ENCODE measurements at regions not wholly inside any gene's neighbourhood (a gene's known extent, or its start where the extent isn't known, plus 50 kb on each side); places are given as distances from the start of the nearest gene placed in this dataset.
"Not testable (repeated sequence)": the region's sequence is repeated elsewhere in the genome, so short reads cannot be mapped to it uniquely, and the experiment has no call there.

DNA sequence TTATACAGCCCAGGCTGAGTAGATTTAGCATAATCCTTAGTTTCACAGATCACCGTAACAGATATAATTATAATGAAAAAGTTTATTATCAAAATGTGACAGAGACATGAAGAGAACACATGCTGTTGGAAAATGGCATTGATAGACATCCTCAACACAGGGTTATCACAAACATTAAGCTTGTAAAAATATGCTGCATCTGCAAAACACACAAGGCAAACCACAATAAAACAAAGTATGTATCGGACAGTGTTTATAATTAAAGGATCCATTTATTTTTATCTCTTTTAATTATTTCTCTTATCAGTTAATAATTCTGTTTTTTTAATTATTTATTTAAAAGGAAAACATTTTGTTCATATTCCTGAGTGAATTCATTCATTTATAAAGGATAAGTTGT, 829.9 kb upstream of the CDH9 start:
- no peak for DNase-seq (ENCODE audit: low read depth in 4 of 4, low spot score in 2 of 4)

- no peak for DNase-seq (ENCODE audit: low read depth in 4 of 4, low spot score in 2 of 4)
Measured at GRCh38 chr5:27855491-27855890, 817.1 kb upstream of the CDH9 start.

- no peak for DNase-seq (ENCODE audit: low read depth in 4 of 4, low spot score in 2 of 4)
Measured at GRCh38 chr5:27854243-27854852, 816.0 kb upstream of the CDH9 start.

GRCh38 chr5:27845248-27845647, 806.9 kb upstream of the CDH9 start:
- no peak for DNase-seq (ENCODE audit: low read depth in 4 of 4, low spot score in 2 of 4)

DNA sequence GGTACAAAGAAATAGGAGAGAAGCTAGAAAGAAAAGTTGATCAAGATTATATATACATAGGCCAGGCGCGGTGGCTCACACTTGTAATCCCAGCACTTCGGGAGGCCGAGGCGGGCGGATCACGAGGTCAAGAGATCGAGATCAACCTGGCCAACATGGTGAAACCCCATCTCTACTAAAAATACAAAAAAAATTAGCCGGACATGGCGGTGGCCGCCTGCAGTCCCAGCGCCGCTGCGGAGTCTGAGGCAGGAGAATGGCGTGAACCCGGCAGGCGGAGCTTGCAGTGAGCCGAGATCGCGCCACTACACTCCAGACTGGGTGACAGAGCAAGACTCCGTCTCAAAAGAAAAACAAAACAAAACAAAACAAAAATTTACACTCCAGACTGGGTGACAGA, 798.3 kb upstream of the CDH9 start:
- not testable (repeated sequence) for DNase-seq (ENCODE audit: low read depth in 4 of 4, low spot score in 2 of 4)

DNA sequence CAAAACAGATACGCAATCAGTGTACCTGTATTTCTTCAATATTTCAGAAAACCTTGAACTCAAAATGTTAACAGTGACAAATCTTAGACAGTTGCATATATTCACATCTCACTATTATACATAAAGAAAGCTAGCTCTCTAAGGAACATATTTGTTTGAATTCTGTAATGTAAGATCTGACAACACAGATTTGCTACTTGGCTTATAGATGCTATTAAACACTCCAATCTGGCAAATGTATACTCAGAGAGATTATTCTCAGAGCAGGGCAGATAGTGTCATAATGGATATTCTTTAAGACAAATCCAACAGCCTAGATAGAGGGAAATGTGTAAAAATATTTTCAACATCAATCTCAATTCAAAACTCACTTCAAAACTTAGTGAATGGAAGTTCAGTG, 794.5 kb upstream of the CDH9 start:
- DNase-seq (ENCODE audit: low read depth in 4 of 4, low spot score in 2 of 4): no peak

DNA sequence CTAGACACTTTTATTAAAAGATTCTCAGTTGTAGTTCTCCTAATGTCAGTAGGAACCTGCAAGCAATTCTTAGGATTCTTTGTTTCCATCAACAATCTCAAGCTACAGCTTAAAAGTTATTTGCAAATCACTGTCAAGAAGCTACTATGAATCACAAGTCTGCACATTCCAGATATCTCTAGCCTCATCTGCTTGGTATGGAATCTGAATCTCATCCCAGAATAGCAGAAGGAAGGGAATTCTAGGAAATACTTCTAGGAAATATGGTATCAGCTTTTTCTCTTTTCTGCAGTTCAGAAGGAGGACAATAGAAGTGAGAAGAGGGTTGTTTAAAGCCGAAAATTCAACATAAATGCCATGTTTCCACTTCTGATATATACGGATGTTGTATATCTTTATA, 792.2 kb upstream of the CDH9 start:
- no peak for DNase-seq (ENCODE audit: low read depth in 4 of 4, low spot score in 2 of 4)

GRCh38 chr5:27821681-27822080, 783.3 kb upstream of the CDH9 start:
- DNase-seq (ENCODE audit: low read depth in 4 of 4, low spot score in 2 of 4): no peak

- no peak for DNase-seq (ENCODE audit: low read depth in 4 of 4, low spot score in 2 of 4)
Measured at GRCh38 chr5:27818888-27819287, 780.5 kb upstream of the CDH9 start.

GRCh38 chr5:27814983-27815382, 776.6 kb upstream of the CDH9 start:
- no peak for DNase-seq (ENCODE audit: low read depth in 4 of 4, low spot score in 2 of 4)

DNA sequence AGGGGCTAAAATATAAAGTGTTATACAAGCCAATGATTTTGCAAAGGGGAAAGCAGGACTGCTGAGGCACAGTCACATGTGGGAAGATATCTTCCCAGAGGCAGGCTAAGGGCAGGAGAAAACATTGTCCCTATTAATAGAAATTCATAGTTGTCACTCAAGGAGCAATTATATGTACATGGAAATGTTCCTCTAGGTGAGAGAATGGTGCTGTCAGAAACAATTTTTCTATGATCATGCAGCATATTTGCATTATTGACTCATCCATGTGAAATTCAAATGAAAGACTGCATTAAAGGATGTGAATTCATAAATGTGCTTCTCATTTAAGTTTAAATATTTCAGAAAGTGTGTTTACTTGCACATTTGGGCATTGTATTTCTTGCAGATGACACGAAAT, 775.9 kb upstream of the CDH9 start:
- no peak for DNase-seq (ENCODE audit: low read depth in 4 of 4, low spot score in 2 of 4)

GRCh38 chr5:27810458-27810857, 772.1 kb upstream of the CDH9 start:
- DNase-seq (ENCODE audit: low read depth in 4 of 4, low spot score in 2 of 4): no peak

GRCh38 chr5:27797220-27797619, 758.8 kb upstream of the CDH9 start:
- DNase-seq (ENCODE audit: low read depth in 4 of 4, low spot score in 2 of 4): no peak

DNA sequence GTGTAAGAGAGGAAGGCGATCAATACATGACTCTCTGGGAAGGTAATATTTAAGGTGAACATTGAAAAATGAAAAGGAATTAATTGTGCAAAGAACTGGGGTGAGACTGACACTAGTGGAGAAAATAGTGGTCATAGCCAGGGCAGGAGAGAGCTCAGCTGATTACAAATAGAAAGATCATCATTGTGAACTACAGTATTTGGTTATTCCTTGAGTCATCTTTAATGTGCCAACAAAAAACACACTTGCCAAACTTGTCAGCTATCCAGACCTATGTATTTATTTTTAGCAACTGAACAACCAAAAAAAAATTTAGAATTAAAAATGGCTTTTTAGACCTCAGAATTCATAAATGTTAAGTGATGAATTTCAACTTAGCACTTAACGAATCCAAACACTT, 749.8 kb upstream of the CDH9 start:
- no peak for DNase-seq (ENCODE audit: low read depth in 4 of 4, low spot score in 2 of 4)

- DNase-seq (ENCODE audit: low read depth in 4 of 4, low spot score in 2 of 4): no peak
Measured at GRCh38 chr5:27784317-27784716, 745.9 kb upstream of the CDH9 start.

DNA sequence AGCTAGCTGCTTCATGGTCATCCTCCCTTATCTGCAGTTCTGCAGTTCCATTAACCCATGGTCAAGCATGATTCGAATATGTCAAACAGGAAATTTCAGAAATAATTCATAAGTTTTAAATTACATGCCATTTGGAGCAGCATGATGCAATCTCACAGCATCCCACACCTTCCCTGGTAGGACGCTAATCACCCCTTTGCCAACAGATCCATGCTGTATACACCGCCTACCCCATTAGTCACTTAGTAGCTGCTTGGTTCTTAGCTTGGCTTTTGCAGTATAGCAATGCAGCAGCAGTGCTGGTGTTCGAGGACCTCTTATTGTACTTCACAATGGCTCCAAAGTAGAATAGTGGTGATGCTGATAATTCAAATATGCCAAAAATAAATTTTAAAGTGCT, 739.7 kb upstream of the CDH9 start:
- DNase-seq (ENCODE audit: low read depth in 4 of 4, low spot score in 2 of 4): no peak

GRCh38 chr5:27773636-27774035, 735.2 kb upstream of the CDH9 start:
- DNase-seq (ENCODE audit: low read depth in 4 of 4, low spot score in 2 of 4): no peak

GRCh38 chr5:27773166-27773565, 734.8 kb upstream of the CDH9 start:
- DNase-seq (ENCODE audit: low read depth in 4 of 4, low spot score in 2 of 4): no peak

- DNase-seq (ENCODE audit: low read depth in 4 of 4, low spot score in 2 of 4): no peak
Measured at GRCh38 chr5:27769748-27770402, 731.5 kb upstream of the CDH9 start.

DNA sequence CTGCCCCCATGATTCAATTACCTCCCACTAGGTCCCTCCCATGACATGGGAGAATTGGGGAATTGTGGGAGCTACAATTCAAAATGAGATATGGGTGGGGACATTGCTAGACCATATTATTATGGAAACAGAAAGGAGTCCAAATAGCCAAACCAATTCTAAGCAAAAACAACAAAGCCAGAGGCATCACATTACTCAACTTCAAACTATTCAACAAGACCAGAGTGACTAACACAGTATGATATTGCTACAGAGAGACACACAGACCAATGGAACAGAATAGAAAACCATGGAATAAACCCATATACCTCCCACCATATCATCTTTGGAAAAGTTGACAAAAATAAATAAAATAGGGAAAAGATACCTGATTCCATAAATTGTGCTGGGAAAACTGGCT, 710.5 kb upstream of the CDH9 start:
- DNase-seq (ENCODE audit: low read depth in 4 of 4, low spot score in 2 of 4): no peak

- DNase-seq (ENCODE audit: low read depth in 4 of 4, low spot score in 2 of 4): not testable (repeated sequence)
Measured at GRCh38 chr5:27743383-27743979, 705.1 kb upstream of the CDH9 start.

DNA sequence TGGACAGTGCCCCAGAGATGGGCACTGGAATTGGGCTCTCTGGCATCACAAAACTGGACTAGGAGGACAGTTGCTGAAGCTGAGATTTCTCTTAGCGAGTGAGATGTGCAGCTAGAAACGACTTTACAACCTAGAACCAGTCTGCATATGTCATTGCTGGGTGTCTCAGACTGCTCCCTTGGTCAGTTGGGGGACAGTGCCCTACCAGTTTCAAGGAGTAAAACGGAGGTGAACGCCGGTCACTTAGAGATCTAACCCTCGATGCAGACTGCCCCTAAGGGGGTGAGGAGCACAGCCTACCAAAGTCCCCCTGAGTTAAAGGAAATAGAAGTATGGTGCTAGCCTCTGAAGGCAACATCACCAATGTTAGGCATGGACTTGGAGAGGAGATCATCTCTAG, 704.4 kb upstream of the CDH9 start:
- no peak for DNase-seq (ENCODE audit: low read depth in 4 of 4, low spot score in 2 of 4)

Measured in left renal cortex interstitium (tissue), 4 donors.